ENCODE measurements at regions not wholly inside any gene's neighbourhood (a gene's known extent, or its start where the extent isn't known, plus 50 kb on each side); places are given as distances from the start of the nearest gene placed in this dataset.

GRCh38 chr2:59868981-59869380 is 684.5 kb downstream of the BCL11A start:
- no peak for TF ChIP-seq CTCF (IDR thresholded peaks at IDR 0.05; ENCODE audit: low read depth, low read length)

GRCh38 chr2:59866436-59866835 is 687.0 kb downstream of the BCL11A start:
- DNase-seq (ENCODE audit: extremely low read depth, low read depth): no peak
- no peak for TF ChIP-seq CTCF (IDR thresholded peaks at IDR 0.05; ENCODE audit: low read depth, low read length)

More at GRCh38 chr2:59868981-59869380, 684.5 kb downstream of the BCL11A start:
- DNase-seq (ENCODE audit: extremely low read depth, low read depth): no peak

- no peak for TF ChIP-seq CTCF (IDR thresholded peaks at IDR 0.05; ENCODE audit: low read depth, low read length)
- no peak for DNase-seq (ENCODE audit: extremely low read depth, low read depth)
Measured at GRCh38 chr2:59858540-59858939, 694.9 kb downstream of the BCL11A start.

GRCh38 chr2:59857109-59857508 is 696.3 kb downstream of the BCL11A start:
- TF ChIP-seq CTCF (IDR thresholded peaks at IDR 0.05; ENCODE audit: low read depth, low read length): no peak
- no peak for DNase-seq (ENCODE audit: extremely low read depth, low read depth)

- no peak for TF ChIP-seq CTCF (IDR thresholded peaks at IDR 0.05; ENCODE audit: low read depth, low read length)
- DNase-seq (ENCODE audit: extremely low read depth, low read depth): no peak
Measured at GRCh38 chr2:59856391-59856790, 697.1 kb downstream of the BCL11A start.

GRCh38 chr2:59853032-59853431 is 700.4 kb downstream of the BCL11A start:
- no peak for TF ChIP-seq CTCF (IDR thresholded peaks at IDR 0.05; ENCODE audit: low read depth, low read length)
- DNase-seq (ENCODE audit: extremely low read depth, low read depth): no peak

GRCh38 chr2:59851836-59852475 is 701.5 kb downstream of the BCL11A start:
- no peak for DNase-seq (ENCODE audit: extremely low read depth, low read depth)
- TF ChIP-seq CTCF (IDR thresholded peaks at IDR 0.05; ENCODE audit: low read depth, low read length): no peak
